HCT116 (cell line): ENCODE measurements at regions not wholly inside any gene's neighbourhood (a gene's known extent, or its start where the extent isn't known, plus 50 kb on each side); places are given as distances from the start of the nearest gene placed in this dataset.

ENCODE experiments used
- ATAC-seq: fragments of 200-7000 bp; cut with Tn5 transposase; 2 replicates; pipeline ENCODE4 v1.9.1; 2020; ENCODE audit warnings: mild to moderate bottlenecking, moderate library complexity
- BruUV-seq: library from RNA; stranded (reverse); fragments of 400-500 nt; replicated peaks from 2 replicates; lab custom pipeline; 2021; lab: Mats Ljungman, UMichigan
- CTCF ChIA-PET: fragments of 300-600 bp; sonication (Branson Sonifier 250); formaldehyde crosslinking; loops from one replicate; lab custom pipeline; 2021; ENCODE audit warnings: antibody characterized with exemption; lab: Charles Lee
- POLR2A ChIA-PET: fragments of 300-600, 350-600 bp; sonication (Branson Sonifier 250); formaldehyde crosslinking; loops from one replicate; lab custom pipeline; 2021; ENCODE audit warnings: antibody characterized with exemption; lab: Charles Lee
- RAD21 ChIA-PET, 2 experiments: fragments of 300-600 bp; sonication (Branson Sonifier 250); formaldehyde crosslinking; loops; one replicate each; lab custom pipeline; 2023; ENCODE audit warnings: low total read pairs in 2 of 2; ENCODE audit not compliant: uncharacterized antibody in 2 of 2, unreplicated experiment in 2 of 2, low non-redundant PET in 1 of 2; lab: Charles Lee
- DNase-seq: peaks from one replicate; pipeline ENCODE4 v3.0.0-alpha.2; 2010; ENCODE audit warnings: low read depth, low spot score
- H2AFZ ChIP-seq: fragments of 200-600 bp; shearing (Covaris generic), sonication (generic); 2 replicates; pipeline ENCODE4 v1.6.1; 2017; ENCODE audit warnings: low read depth, mixed run types, mixed read lengths, antibody characterized with exemption, low read length; ENCODE audit not compliant: poor library complexity, severe bottlenecking
- H3K27ac ChIP-seq: 2 replicates; pipeline ENCODE4 v1.5.1; 2012; ENCODE audit warnings: low read depth, low read length
- H3K27me3 ChIP-seq: fragments of 200-600 bp; sonication (generic); 2 replicates; pipeline ENCODE4 v1.6.1; 2016; ENCODE audit warnings: mixed run types, low read length, mixed read lengths; ENCODE audit not compliant: insufficient read depth
- H3K36me3 ChIP-seq, 2 experiments: fragments of 200-500 bp in 1 of 2; fragments of 200-600 bp in 1 of 2; sonication (Bioruptor generic) in 1 of 2; sonication (generic) in 1 of 2; 2 replicates each; pipeline versions ENCODE4 v1.5.1 to v1.6.1; 2014 to 2016; ENCODE audit warnings: low read length in 2 of 2, inconsistent platforms in 1 of 2, mixed read lengths in 1 of 2, mixed run types in 1 of 2; ENCODE audit not compliant: insufficient read depth in 2 of 2, control insufficient read depth in 1 of 2
- H3K4me1 ChIP-seq, 2 experiments: fragments of 200-600 bp in 1 of 2; sonication (generic) in 1 of 2; 2 replicates each; pipeline versions ENCODE4 v1.5.1 to v1.6.1; 2012 to 2017; ENCODE audit warnings: low read length in 2 of 2, inconsistent platforms in 1 of 2, mild to moderate bottlenecking in 1 of 2, mixed read lengths in 1 of 2, mixed run types in 1 of 2, moderate library complexity in 1 of 2; ENCODE audit not compliant: insufficient read depth in 2 of 2, control insufficient read depth in 1 of 2
- H3K4me2 ChIP-seq: fragments of 200-600 bp; sonication (generic); 2 replicates; pipeline ENCODE4 v1.6.1; 2017; ENCODE audit warnings: mixed run types, low read length, mixed read lengths
- H3K4me3 ChIP-seq, 2 experiments: fragments of 200-600 bp in 1 of 2; sonication (generic) in 1 of 2; replicated peaks in 1 of 2; 2 replicates each; pipeline ENCODE4 v1.5.1; 2011 to 2016; ENCODE audit warnings: low read length in 2 of 2, control low read depth in 1 of 2, low read depth in 1 of 2, mild to moderate bottlenecking in 1 of 2, mixed read lengths in 1 of 2, mixed run types in 1 of 2
- H3K79me2 ChIP-seq: fragments of 200-600 bp; sonication (generic); 2 replicates; pipeline ENCODE4 v1.6.1; 2017; ENCODE audit warnings: mild to moderate bottlenecking, mixed run types, low read length, moderate library complexity, mixed read lengths; ENCODE audit not compliant: insufficient read depth
- H3K9ac ChIP-seq: fragments of 200-600 bp; sonication (generic); 2 replicates; pipeline ENCODE4 v1.6.1; 2016; ENCODE audit warnings: low read length, mixed read lengths
- H3K9me2 ChIP-seq: fragments of 200-600 bp; sonication (generic), shearing (Covaris generic); 2 replicates; pipeline ENCODE4 v1.6.1; 2017; ENCODE audit warnings: mixed run types, mild to moderate bottlenecking, moderate library complexity; ENCODE audit not compliant: insufficient read depth
- H3K9me3 ChIP-seq, 2 experiments: fragments of 200-500 bp in 1 of 2; fragments of 200-600 bp in 1 of 2; sonication (Bioruptor generic) in 1 of 2; sonication (generic) in 1 of 2; 2 replicates each; pipeline ENCODE4 v1.6.1; 2014 to 2017; ENCODE audit warnings: low read length in 2 of 2, mixed read lengths in 2 of 2, inconsistent platforms in 1 of 2, low read depth in 1 of 2, mild to moderate bottlenecking in 1 of 2, mixed run types in 1 of 2, moderate library complexity in 1 of 2; ENCODE audit not compliant: control insufficient read depth in 1 of 2, insufficient read depth in 1 of 2
- H4K20me1 ChIP-seq: fragments of 200-600 bp; sonication (generic), shearing (Covaris generic); 2 replicates; pipeline ENCODE4 v1.6.1; 2017; ENCODE audit warnings: mixed run types, mild to moderate bottlenecking, moderate library complexity; ENCODE audit not compliant: insufficient read depth
- CBX3 ChIP-seq: IDR thresholded peaks from 2 replicates; pipeline ENCODE4 v1.6.1; 2012; ENCODE audit warnings: low read depth
- CEBPB ChIP-seq: IDR thresholded peaks from 2 replicates; pipeline ENCODE4 v1.6.1; 2012; ENCODE audit warnings: low read depth
- CTCF ChIP-seq, 3 experiments: fragments of 200-600 bp in 1 of 3; sonication (generic) in 1 of 3; IDR thresholded peaks in 2 of 3; conservative IDR thresholded peaks in 1 of 3; 2 replicates each; pipeline ENCODE4 v1.5.1; 2012 to 2017; ENCODE audit warnings: low read depth in 2 of 3, low read length in 2 of 3, antibody characterized with exemption in 1 of 3, borderline replicate concordance in 1 of 3, control low read depth in 1 of 3, mild to moderate bottlenecking in 1 of 3, mixed read lengths in 1 of 3, mixed run types in 1 of 3, moderate library complexity in 1 of 3; ENCODE audit not compliant: insufficient read depth in 1 of 3
- ELF1 ChIP-seq: IDR thresholded peaks from 2 replicates; pipeline ENCODE4 v1.6.1; 2012; ENCODE audit warnings: low read depth, borderline replicate concordance
- EZH2 ChIP-seq: fragments of 200-600 bp; sonication (generic); IDR thresholded peaks from 2 replicates; pipeline ENCODE4 v1.6.1; 2017; ENCODE audit warnings: antibody characterized with exemption, mixed run types
- POLR2AphosphoS5 ChIP-seq: IDR thresholded peaks from 2 replicates; pipeline ENCODE4 v1.6.1; 2011; ENCODE audit warnings: mild to moderate bottlenecking, low read depth, low read length, moderate library complexity
- RAD21 ChIP-seq: IDR thresholded peaks from 2 replicates; pipeline ENCODE4 v1.6.1; 2012; ENCODE audit warnings: low read depth, mild to moderate bottlenecking
- SIN3A ChIP-seq: IDR thresholded peaks from 2 replicates; pipeline ENCODE4 v1.6.1; 2012; ENCODE audit warnings: low read depth
- SP1 ChIP-seq: IDR thresholded peaks from 2 replicates; pipeline ENCODE4 v1.6.1; 2012; ENCODE audit warnings: low read depth
- YY1 ChIP-seq: IDR thresholded peaks from 2 replicates; pipeline ENCODE4 v1.6.1; 2011; ENCODE audit warnings: low read length, low read depth, moderate library complexity, mild to moderate bottlenecking; ENCODE audit not compliant: insufficient replicate concordance; ENCODE audit errors: extremely low read depth
- intact Hi-C: fragments of 100-400 bp; cut with micrococcal nuclease; formaldehyde crosslinking; loops from 2 replicates; pipeline ENCODE4 v1.10.0; 2022

GRCh38 chr6:87837876-87838275 is 135.8 kb upstream of the AKIRIN2 start:
- intact Hi-C loops = loop anchor here (10.0 kb wide), 1 partner anchor 397 kb away; no protein-coding TSS in a partner anchor
- DNase-seq = no peak

GRCh38 chr6:87837444-87837843 is 135.4 kb upstream of the AKIRIN2 start:
- H3K27ac ChIP-seq = no peak overlapping the region
- ATAC-seq (no peak), DNase-seq (no peak)
- no peaks in the 10 kb centered on the region for H4K20me1 ChIP-seq
- no peaks in the 10 kb centered on the region for H3K27me3 ChIP-seq
- no peak for TF ChIP-seq CEBPB
- TF ChIP-seq CBX3 = no peak
- no peak for TF ChIP-seq RAD21
- no peak for TF ChIP-seq CTCF (IDR thresholded peaks at IDR 0.05 in 2 of 3, conservative IDR thresholded peaks at IDR 0.05 in 1 of 3; ENCODE audit: borderline replicate concordance in 1 of 3, insufficient read depth in 1 of 3, low read depth in 2 of 3, low read length in 2 of 3)
- no peak for TF ChIP-seq SP1
- TF ChIP-seq EZH2 = no peak
- no peak for TF ChIP-seq ELF1
- no peaks in the 10 kb centered on the region for H3K79me2 ChIP-seq
- no peak overlapping the region for H3K9ac ChIP-seq
- ChIA-PET POLR2A (no interaction called here), CTCF (no interaction called here), RAD21 (no interaction called here)
- H3K4me2 ChIP-seq = no peak overlapping the region
- H2AFZ ChIP-seq = no peak overlapping the region
- no peak overlapping the region for H3K4me3 ChIP-seq
- H3K36me3 ChIP-seq = no peaks in the 10 kb centered on the region
- H3K9me3 ChIP-seq = no peaks in the 10 kb centered on the region
- H3K4me1 ChIP-seq = no peaks in the 10 kb centered on the region
- intact Hi-C loops = loop anchor here (10.0 kb wide), 1 partner anchor 397 kb away; no protein-coding TSS in a partner anchor
- BruUV-seq = no TSS peak
- H3K9me2 ChIP-seq = no peaks in the 10 kb centered on the region

More at GRCh38 chr6:87837876-87838275, 135.8 kb upstream of the AKIRIN2 start:
- no TSS peak for BruUV-seq
- Histone ChIP-seq H3K9ac (no peak overlapping the region), H2AFZ (no peak overlapping the region), H3K27ac (no peak overlapping the region), H4K20me1 (no peaks in the 10 kb centered on the region), H3K4me3 (no peak overlapping the region), H3K9me3 (no peaks in the 10 kb centered on the region), H3K4me2 (no peak overlapping the region), H3K27me3 (no peaks in the 10 kb centered on the region), H3K79me2 (no peaks in the 10 kb centered on the region), H3K9me2 (no peaks in the 10 kb centered on the region), H3K36me3 (no peaks in the 10 kb centered on the region), H3K4me1 (no peaks in the 10 kb centered on the region)
- ChIA-PET RAD21 (no interaction called here), CTCF (no interaction called here), POLR2A (no interaction called here)
- ATAC-seq = no peak
- TF ChIP-seq POLR2AphosphoS5 (no peak), YY1 (no peak), SIN3A (no peak)
